ENCODE measurements at regions not wholly inside any gene's neighbourhood (a gene's known extent, or its start where the extent isn't known, plus 50 kb on each side); places are given as distances from the start of the nearest gene placed in this dataset.

GRCh38 chr2:65930259-65930658 lies 497.9 kb upstream of the SPRED2 start:
- TF ChIP-seq CTCF (IDR thresholded peaks at IDR 0.05) (no peak), POLR2A (IDR thresholded peaks at IDR 0.05) (no peak)
